ENCODE measurements at regions not wholly inside any gene's neighbourhood (a gene's known extent, or its start where the extent isn't known, plus 50 kb on each side); places are given as distances from the start of the nearest gene placed in this dataset.

GRCh38 chr6:120945905-120946594 is 388.2 kb downstream of the TBC1D32 start:
- Histone ChIP-seq H3K36me3 (replicated peaks; ENCODE audit: low read depth, low read length) (no peaks in the 10 kb centered on the region), H3K79me2 (ENCODE audit: low read length) (no peaks in the 10 kb centered on the region), H3K4me3 (ENCODE audit: low read length) (no peak overlapping the region), H3K4me1 (ENCODE audit: low read length) (peaks cover under 1% of the 10 kb centered on the region), H3K4me2 (ENCODE audit: low read length) (no peak overlapping the region), H2AFZ (ENCODE audit: low read depth, low read length) (no peak overlapping the region), H3K27ac (ENCODE audit: low read length) (no peak overlapping the region), H3K27me3 (ENCODE audit: low read depth, low read length) (no peaks in the 10 kb centered on the region), H3K9me3 (ENCODE audit: insufficient read depth, low read length) (no peaks in the 10 kb centered on the region), H4K20me1 (ENCODE audit: insufficient read depth, low read length) (no peaks in the 10 kb centered on the region), H3K9ac (ENCODE audit: low read length) (no peak overlapping the region)
- TF ChIP-seq CTCF (IDR thresholded peaks at IDR 0.05; ENCODE audit: low read depth, low read length): no peak
- no peak for TF ChIP-seq EZH2phosphoT487 (IDR thresholded peaks at IDR 0.05; ENCODE audit: low read depth)

- H2AFZ ChIP-seq (ENCODE audit: low read depth, low read length): no peak overlapping the region
- TF ChIP-seq CTCF (IDR thresholded peaks at IDR 0.05; ENCODE audit: low read depth, low read length) (no peak), EZH2phosphoT487 (IDR thresholded peaks at IDR 0.05; ENCODE audit: low read depth) (no peak)
- H3K79me2 ChIP-seq (ENCODE audit: low read length): no peaks in the 10 kb centered on the region
- peak overlapping the region; percentile 21; the same call in 1 of the 2 replicates for H3K4me3 ChIP-seq (ENCODE audit: low read length)
- H3K4me2 ChIP-seq (ENCODE audit: low read length): peak overlapping the region; percentile 61
- H4K20me1 ChIP-seq (ENCODE audit: insufficient read depth, low read length): no peaks in the 10 kb centered on the region
- H3K9ac ChIP-seq (ENCODE audit: low read length): no peak overlapping the region
- H3K27me3 ChIP-seq (ENCODE audit: low read depth, low read length): no peaks in the 10 kb centered on the region
- H3K27ac ChIP-seq (ENCODE audit: low read length): peak overlapping the region; percentile 63
- peaks cover 36% of the 10 kb centered on the region for H3K4me1 ChIP-seq (ENCODE audit: low read length)
- H3K36me3 ChIP-seq (replicated peaks; ENCODE audit: low read depth, low read length): no peaks in the 10 kb centered on the region
- H3K9me3 ChIP-seq (ENCODE audit: insufficient read depth, low read length): no peaks in the 10 kb centered on the region
These were observed 395.3 kb downstream of the TBC1D32 start for GRCh38 chr6:120938876-120939472.

- peak overlapping the region; percentile 61 for H3K4me2 ChIP-seq (ENCODE audit: low read length)
- H4K20me1 ChIP-seq (ENCODE audit: insufficient read depth, low read length): no peaks in the 10 kb centered on the region
- no peaks in the 10 kb centered on the region for H3K79me2 ChIP-seq (ENCODE audit: low read length)
- TF ChIP-seq CTCF (IDR thresholded peaks at IDR 0.05; ENCODE audit: low read depth, low read length) (no peak), EZH2phosphoT487 (IDR thresholded peaks at IDR 0.05; ENCODE audit: low read depth) (no peak)
- H3K4me1 ChIP-seq (ENCODE audit: low read length): peaks cover 36% of the 10 kb centered on the region
- no peaks in the 10 kb centered on the region for H3K9me3 ChIP-seq (ENCODE audit: insufficient read depth, low read length)
- H3K36me3 ChIP-seq (replicated peaks; ENCODE audit: low read depth, low read length): no peaks in the 10 kb centered on the region
- H3K9ac ChIP-seq (ENCODE audit: low read length): no peak overlapping the region
- H3K27ac ChIP-seq (ENCODE audit: low read length): peak overlapping the region; percentile 54
- no peaks in the 10 kb centered on the region for H3K27me3 ChIP-seq (ENCODE audit: low read depth, low read length)
- peak overlapping the region; percentile 21; the same call in 1 of the 2 replicates for H3K4me3 ChIP-seq (ENCODE audit: low read length)
- H2AFZ ChIP-seq (ENCODE audit: low read depth, low read length): no peak overlapping the region
These were observed 396.0 kb downstream of the TBC1D32 start for GRCh38 chr6:120938164-120938875.

- H3K9me3 ChIP-seq (ENCODE audit: insufficient read depth, low read length): no peaks in the 10 kb centered on the region
- no peaks in the 10 kb centered on the region for H4K20me1 ChIP-seq (ENCODE audit: insufficient read depth, low read length)
- no peak overlapping the region for H3K9ac ChIP-seq (ENCODE audit: low read length)
- no peaks in the 10 kb centered on the region for H3K27me3 ChIP-seq (ENCODE audit: low read depth, low read length)
- TF ChIP-seq CTCF (IDR thresholded peaks at IDR 0.05; ENCODE audit: low read depth, low read length) (no peak), EZH2phosphoT487 (IDR thresholded peaks at IDR 0.05; ENCODE audit: low read depth) (no peak)
- no peak overlapping the region for H3K4me2 ChIP-seq (ENCODE audit: low read length)
- H3K27ac ChIP-seq (ENCODE audit: low read length): no peak overlapping the region
- H3K4me3 ChIP-seq (ENCODE audit: low read length): no peak overlapping the region
- H2AFZ ChIP-seq (ENCODE audit: low read depth, low read length): no peak overlapping the region
- no peaks in the 10 kb centered on the region for H3K79me2 ChIP-seq (ENCODE audit: low read length)
- no peaks in the 10 kb centered on the region for H3K36me3 ChIP-seq (replicated peaks; ENCODE audit: low read depth, low read length)
- H3K4me1 ChIP-seq (ENCODE audit: low read length): peaks cover 34% of the 10 kb centered on the region
These were observed 398.4 kb downstream of the TBC1D32 start for GRCh38 chr6:120935908-120936307.
